NCI-H345 treated with DMSO at 0.1 percent for 48 hours (cell line): ENCODE measurements at regions not wholly inside any gene's neighbourhood (a gene's known extent, or its start where the extent isn't known, plus 50 kb on each side); places are given as distances from the start of the nearest gene placed in this dataset.
A peak's percentile ranks its signal among the peaks of the same experiment; 100 is the strongest.

Experiments
- DNase-seq: peaks from one replicate; lab custom pipeline; 2025; ENCODE audit not compliant: unreplicated experiment; lab: John Stamatoyannopoulos, UW

DNA sequence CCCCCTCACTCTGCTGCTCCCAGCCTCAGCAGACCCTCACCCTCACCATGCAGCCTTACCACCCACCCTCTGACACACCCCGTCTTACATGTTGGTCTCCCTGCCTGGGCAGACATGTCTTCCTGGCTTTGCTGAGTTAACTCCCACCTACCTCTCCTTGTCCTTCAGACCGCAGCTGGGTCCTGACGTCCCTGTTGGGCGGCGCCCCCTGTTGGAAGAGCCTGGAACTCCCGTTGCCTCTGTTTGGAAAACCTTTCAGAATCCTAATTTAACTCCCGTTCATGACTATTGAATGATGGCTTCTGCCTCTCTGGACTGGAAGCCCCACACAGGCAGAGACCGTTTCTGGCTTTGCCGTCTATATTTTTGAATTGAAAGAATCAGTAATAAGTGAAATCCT lies 245.1 kb downstream of the MYLK4 start:
- DNase-seq: no peak

DNA sequence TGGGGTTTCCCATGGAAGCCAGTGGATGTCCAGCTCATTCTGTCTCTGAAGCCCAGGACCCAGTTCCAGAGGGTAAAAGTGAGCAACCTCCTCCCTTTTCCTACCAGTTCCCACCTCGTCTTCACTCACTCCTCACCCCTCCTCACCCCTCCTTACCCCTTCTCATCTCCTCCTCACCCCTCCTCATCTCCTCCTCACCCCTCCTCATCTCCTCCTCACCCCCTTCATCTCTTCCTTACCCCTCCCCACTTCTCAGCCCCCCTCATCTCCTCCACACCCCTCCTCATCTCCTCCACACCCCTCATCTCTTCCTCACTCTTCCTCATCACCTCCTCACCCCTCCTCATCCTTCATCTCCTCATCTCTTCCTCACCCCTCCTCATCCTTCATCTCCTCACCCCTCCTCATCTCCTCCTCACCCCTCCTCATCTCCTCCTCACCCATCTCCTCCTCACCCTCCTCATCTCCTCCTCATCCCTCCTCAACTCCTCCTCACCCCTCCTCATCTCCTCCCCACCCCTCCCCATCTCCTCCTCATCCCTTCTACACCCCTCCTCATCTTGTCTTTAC lies 246.1 kb downstream of the MYLK4 start:
- no peak for DNase-seq

DNA sequence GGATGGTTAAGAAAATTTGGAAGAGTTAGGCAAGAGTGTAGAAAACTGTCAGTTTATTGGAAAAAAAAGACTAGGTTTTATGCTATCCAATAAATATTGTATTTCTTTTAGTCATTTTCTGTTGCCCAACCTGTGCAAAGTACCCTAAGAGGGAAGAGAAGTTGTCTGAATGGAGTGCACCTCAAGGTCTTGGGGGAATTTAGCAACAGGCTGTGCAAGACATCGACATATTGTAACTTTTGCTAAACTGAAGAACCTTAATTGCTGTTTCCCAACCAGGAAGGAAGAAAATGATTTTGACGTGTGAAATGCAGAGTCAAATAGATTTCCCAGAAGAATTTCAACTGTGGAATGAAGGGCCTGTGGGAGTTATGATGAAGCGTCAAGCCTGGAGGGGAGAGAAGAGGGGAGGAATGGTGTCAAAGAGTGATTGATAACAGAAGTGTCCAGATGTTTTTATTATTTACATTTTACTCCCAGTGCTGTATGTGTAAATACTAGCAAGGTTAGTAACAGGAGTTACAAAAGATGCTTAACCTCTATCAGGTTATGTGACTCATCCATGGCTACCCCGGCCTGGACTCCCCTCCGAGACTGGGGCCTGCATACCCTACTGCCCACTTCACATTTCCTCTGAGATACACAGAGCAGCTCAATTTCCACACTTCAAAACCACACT lies 246.8 kb downstream of the MYLK4 start:
- no peak for DNase-seq

DNA sequence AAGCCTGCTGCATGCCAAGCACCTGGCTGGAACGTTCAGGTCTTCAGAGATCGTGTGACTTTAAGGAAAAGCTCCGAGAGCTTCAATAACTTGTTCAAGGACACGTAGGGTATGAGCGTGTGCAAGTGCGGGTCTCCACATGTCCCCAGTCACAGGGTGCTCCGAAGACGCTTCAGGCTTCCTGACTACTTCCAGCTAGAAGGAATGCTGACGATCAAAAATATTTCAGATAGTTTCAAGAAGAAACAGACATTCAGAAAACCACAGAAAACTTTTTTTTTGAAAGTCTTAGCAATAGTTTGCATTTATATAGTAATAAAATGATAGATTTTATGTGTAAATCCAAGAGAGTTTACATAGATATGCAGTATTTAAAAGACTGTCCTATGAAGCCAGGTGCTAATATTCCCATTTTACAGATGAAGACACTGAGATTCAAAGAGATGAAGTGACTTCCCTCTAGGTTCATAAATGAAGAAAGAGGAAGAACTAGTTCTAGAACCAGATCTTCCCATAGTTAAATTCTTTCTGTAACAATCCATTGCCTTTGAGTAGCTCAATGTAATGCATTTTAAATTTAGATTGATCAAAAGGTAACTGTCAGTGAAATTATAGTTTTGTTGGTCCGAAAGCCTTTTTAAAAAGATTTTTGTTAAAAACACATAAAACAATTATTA lies 247.6 kb downstream of the MYLK4 start:
- DNase-seq: no peak

DNA sequence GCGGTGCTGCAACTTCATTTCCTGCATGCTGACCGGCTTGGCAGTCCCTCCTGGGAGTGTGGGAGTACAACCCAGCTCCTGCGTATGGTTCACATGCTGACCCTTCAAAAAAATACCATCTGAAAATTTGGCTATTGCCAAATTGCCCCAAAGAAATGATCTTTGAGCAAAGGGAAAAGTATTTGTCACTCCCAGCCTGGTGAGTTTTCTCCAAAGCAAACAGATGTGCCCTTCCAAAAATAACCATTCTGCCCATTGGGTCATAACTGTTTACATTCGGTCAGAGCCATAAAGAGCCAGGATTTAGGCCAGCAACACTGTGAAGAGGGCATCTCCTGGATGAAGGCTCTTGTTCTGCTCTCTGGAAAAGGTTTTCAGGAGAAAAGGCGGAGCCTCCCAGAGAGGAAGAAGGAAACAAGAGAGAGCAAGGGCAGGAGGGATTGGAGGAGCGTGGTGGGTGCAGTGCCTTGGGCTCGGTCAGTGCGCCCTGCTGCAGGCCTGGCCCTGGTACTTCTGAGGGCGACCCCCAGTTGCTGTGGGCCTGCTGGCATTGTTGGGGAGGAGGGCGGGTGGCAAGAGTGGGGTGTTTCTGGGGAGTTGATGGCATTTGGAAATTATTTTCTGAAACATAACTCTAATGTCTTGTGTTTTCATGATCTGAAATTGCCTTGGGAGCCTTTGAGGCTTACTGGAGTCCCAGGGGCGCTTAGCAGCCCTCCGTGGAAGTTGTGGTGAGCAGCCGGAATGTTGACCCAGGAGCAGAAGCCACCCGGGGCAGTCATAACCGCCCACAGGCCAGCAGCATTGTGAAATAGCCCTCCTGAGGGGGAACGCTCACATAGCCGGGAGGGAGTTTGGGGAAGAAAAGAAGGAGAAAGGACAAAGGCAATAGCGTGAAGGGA lies 248.4 kb downstream of the MYLK4 start:
- DNase-seq: no peak

DNA sequence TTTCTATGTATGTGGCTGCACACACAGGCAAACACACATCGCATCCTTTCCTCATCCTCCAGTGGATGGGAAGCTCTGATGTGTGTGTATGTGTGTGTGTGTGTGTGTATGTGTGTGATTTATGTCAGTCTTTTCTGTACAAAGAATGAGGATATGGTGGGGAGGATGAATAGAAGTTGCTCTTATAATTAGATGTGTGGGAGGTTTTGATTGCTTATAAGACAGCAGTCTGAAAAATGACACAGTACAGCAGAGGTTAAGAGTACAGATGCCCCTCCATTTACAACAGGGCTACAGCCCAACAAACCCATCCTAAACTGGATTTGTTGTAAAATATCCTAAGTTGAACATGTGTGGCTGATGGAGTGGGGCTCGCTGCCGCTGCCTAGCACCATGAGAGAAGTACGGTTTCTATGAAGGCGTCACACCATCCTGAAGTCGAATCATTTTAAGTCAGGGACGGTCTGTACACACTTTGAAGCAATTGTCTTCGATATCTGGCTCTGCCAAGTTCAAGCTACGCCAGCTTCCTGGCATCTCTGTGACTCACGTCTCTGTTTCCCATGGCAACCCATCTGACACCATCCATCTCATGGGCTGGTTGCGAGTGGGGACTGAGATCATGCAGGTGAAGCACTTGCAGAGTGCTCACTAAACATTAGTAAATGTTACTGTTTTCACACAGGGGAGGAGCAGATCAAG lies 252.6 kb downstream of the MYLK4 start:
- no peak for DNase-seq

DNA sequence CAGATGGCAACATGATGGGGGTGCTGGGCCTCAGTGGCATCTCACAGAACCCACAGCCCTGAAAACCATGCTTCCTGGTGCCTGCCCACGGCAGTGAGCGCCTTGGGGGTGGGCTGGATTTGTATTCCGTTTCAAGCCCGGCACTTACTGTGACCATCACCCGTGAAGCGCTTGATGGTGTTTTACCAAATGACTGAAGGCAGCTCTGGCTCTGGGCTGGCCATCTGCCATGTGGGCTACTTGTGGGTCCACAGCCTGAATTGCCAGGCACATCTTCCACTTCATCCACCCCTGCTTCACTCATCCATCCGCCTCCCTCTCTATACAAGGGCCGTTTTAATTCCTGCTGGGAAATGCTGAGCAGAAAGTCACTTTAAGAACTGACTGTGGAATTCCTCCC lies 250.9 kb upstream of the GMDS start:
- no peak for DNase-seq

DNA sequence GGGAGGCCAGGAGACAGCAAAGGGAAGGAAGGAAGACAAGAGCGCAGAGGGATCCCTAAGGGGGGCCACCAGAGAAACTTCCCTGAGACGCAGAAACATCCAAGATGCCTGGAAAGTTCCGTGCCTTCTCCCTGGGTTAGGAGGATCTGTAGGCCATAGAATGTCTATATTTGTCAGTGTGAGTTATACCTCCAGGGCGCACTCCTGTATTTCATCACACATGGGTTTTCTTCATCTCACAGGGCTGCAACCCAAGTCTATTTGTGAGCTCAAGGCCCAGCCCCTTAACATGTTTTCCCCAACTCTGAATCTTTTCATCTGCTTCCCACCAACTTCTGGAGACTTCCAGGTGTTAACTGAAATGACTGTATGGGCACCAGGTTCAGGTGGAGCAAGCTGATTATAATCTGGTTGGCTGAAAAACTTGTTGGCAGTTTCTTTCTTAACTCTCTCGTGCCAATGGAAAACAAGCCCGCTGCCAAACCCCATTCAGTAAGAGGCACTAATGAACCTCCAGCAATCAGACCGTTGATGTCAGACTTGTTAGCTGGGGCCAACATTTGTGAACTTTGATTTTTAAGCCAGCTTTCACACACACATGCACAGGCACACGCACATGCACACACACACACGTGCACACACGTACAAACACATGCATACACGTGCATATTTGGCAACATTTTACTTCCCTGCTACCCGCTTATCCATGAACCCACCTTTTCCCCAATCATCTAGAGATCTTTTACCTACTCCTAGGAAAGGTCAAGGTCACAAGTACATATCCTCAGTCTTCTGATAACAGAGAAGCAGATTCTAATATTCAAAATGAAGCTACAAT lies 247.5 kb upstream of the GMDS start:
- DNase-seq: no peak

DNA sequence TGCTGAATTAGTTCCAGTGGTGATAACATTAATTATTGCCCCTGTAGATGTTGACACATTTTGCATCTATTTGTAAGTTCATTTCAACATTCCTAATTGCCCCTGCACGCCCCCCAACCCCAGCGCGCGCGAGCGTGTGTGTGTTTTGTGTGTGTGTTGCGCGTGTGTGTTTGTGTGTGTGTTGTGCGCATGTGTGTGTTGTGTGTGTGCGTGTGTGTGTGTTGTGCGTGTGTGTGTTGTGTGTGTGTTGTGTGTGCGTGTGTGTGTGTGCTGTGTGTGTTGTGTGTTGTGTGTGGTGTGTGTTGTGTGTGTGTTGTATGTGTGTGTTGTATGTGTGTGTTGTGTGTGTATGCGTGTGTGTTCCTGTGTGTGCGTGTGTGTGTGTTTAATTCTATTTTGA lies 245.7 kb upstream of the GMDS start:
- no peak for DNase-seq

DNA sequence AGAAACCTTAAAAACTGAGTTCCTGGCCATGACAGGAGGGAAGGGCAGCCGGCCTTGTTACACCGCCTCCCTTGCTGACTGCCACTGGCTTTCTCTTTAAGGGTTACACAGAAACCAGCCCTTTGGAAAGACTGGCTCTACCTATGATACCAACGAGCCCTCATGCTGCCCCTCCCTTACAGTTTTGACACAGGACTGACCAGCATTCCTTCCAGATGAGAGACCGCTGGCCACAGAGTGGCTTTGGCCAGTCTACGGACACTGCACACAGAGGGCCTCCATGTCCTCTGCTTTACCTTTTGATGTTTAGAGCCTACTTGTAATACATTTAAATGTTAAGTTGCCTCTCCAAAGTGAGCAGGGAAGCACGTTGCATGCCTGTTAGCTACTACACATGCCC lies 243.2 kb upstream of the GMDS start:
- no peak for DNase-seq

DNA sequence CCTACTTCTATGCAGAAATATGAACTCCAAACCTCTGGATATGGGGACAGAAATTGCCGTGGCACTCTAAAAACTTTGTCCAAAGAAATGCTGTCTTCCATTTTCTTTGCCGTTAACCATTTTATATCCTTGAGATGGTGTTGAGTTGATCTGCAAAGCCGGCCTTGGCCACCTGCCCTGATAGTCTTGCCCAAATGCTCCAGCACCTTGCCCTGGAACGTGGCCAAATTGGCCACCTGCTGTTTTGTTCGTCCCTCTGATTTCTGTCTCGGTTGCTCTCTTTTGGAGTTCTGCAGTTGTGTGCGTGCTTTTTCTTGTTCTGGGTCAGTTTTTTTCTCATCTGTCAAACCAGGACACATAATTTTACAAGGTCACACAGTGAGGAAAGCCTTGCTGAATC lies 239.7 kb upstream of the GMDS start:
- peak; percentile 0 for DNase-seq

DNA sequence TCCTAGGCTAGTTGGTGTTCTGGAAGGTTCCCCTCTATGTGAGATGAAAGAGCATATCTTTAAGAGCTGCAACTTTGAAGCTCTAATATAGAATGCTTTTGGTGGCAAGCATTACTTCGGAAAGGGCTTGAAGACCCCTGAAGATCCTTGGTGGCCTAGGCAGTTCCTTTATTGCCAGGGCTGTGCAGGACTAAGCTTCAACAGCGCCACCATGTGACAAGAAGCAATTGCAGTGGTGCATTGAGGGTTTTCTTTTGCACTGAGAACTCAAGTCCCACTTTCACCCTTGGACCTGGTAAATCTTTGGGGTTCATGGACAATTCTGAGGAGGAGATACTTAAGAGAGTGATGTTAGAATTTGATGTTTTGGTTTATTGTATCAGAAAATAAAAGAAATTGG lies 237.4 kb upstream of the GMDS start:
- no peak for DNase-seq

DNA sequence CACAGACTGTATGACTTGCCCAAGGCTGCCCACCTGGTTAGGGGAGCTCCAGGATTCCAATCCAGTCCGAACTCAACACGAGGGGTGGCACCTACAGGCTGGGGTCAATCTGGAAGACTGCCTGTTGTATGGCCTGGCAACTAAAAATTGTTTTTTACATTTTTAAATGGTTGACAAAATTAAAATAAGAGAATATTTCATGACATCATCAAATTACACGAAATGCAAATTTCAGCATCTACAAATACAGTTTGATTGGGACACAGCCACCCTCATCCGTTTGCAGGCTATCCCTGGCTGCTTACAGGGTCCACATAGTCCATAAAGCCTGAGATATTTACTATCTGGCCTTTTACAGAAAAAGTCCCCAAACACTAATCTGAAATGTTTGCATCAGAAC lies 235.9 kb upstream of the GMDS start:
- no peak for DNase-seq

DNA sequence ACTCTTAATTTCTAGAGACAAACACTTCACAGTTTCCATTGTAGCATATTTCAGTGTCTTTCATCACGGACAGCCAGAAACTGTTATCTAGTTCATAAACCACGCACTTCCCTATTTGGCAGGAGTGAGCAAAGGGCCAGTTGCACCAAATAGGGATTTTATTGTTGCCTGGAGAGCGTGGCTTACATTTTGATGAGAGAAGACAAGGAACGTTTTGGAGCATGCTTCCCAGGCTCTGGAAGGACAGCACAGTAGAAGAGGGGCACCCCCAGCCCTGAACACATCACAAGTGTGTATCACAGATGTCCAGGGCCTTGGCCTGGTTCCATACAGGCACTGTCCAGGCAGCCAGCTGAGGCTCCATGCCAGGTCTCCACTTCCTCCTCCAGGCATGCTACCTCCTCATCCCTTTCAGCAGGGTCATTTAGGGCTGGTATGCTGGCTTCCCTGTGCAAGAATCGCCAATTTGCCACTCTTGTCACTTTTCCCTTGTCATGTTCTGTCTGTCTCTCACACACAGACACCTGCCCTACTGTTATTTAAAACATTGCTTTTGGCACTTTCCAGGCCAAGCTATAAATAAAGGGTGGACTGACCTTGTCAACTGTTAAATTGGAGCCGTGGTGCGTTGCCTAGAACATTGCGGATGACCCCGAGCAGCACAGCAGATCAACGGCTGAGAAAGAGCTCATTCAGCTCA lies 235.0 kb upstream of the GMDS start:
- DNase-seq: no peak

DNA sequence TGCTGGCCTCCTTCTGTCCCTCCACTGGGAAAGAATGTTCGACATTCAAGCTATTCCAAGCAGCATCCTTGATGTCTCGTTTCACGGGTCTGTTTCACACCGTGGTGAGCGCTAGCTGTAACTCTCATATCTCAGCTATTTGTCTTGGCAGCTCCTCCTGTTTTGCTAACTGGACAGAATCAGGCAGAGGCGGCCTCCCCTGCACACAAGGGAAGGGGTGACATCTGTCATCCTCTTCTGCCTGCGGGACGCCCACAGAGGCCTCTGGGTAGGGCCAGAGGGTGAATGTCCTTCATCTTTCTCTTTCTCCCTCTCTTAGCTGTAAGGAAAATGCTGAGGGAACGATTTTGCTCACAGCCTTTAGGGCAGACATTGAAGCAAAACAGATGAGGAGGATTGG lies 232.8 kb upstream of the GMDS start:
- DNase-seq: no peak

DNA sequence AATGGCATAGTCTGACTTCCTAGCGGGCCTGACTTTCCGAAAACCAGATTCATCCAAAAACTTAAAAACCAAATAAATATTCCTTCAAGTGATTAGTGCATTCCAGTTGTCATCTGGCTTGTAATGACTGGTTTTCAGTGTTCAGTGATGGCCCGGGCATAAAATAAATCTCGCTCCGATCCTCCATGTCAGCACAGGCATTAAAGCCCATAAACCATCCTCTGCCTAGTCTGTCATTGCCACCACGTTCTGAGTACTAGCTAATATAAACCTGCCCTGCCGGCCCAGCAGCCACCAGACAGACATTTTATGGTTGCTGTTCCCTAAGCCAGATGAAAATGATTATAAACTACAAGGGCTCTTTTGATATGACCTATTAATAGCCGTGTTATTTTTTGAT lies 232.3 kb upstream of the GMDS start:
- no peak for DNase-seq

DNA sequence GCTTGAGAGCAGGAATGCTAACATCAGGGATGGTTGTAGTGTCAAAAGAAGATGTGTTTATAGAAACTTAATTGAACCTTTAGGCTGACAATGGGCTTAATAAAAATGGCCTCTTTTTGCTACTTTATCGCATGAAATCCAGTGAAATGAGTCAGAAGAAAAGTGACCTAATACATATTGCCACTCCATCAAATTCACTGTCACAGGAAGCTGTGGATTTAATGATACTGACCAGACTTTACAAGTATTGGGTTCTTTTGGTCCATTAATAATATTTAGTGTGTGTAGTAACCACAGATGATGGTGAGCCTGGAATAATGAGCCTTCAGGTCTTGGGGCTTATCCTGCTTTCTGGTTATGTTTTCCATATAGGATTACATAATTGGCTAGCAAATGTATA lies 231.8 kb upstream of the GMDS start:
- no peak for DNase-seq

DNA sequence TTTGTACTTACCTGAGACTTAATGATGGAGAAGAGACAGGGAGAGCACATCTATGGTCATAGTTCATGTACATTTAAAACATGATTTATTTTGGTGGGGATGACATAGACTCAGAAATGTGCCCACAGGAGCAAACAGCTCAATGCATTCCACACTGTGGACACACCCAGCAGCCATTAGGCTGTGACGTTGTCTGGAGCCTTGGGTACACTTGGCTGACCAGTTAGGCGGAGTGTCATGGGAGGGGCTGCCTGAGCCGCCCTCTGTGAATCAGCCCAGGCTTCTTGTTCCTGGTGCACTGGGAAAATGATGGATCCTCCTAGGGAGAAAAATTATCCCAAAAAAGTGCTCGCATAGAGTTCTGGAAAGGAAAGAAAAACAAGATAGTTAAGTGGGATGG lies 231.0 kb upstream of the GMDS start:
- DNase-seq: no peak

DNA sequence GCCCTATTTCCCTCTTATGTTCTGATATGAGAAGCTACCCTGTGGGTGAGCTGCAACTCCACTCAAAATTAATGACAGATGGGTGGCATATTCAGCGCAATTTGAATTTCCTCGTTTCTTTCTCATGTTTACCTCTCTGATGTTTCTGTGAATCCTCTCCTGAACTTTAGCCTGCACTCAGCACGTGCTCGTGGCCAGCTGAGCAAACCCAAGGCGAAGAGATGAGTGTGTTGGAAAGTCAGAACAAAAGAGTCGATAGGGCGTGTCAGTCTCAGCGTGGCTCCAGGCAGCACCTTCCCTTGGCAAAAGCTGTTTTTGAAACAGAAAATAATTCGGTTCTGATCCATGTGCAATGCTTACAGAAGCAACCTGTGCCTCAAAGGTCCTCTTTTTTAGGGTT lies 226.1 kb upstream of the GMDS start:
- peak; percentile 8 for DNase-seq

DNA sequence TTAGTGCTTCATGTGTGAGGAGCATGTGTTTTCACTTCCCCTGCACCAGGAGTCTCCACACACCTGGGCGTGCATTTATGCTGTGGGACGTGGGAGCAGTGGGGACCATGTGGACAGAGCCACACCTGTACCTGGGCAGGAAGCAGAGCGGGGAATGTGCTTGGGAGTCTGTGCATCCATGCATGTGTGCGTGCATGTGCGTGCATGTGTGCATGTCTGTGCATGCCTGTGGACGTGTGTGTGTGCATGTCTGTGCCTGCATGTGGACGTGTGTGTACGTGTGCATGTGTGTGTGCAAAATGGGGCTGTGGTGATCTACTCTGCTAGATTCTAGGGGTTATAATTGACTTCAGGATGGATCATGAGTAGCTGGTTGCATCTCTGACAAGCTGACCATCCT lies 224.0 kb upstream of the GMDS start:
- no peak for DNase-seq
